IMR-90 (cell line): ENCODE measurements at regions not wholly inside any gene's neighbourhood (a gene's known extent, or its start where the extent isn't known, plus 50 kb on each side); places are given as distances from the start of the nearest gene placed in this dataset.

Source experiments
- ATAC-seq: fragments of 200-7000 bp; cut with Tn5 transposase; 2 replicates; pipeline ENCODE4 v1.9.1; 2020; ENCODE audit warnings: low read depth, mild to moderate bottlenecking, moderate library complexity
- BruUV-seq: library from RNA; stranded (reverse); fragments of 400-500 nt; replicated peaks from 2 replicates; lab custom pipeline; 2021; lab: Mats Ljungman, UMichigan
- CTCF ChIA-PET: fragments of 300-600 bp; formaldehyde crosslinking; extraction: SDS; loops from one replicate; lab custom pipeline; 2021; ENCODE audit warnings: antibody characterized with exemption; lab: Yijun Ruan, JAX
- POLR2A ChIA-PET: fragments of 300-600 bp; sonication (Branson Sonifier 250); formaldehyde crosslinking; loops from one replicate; lab custom pipeline; 2022; ENCODE audit warnings: antibody characterized with exemption; ENCODE audit not compliant: unreplicated experiment; lab: Charles Lee
- DNase-seq: peaks from one replicate; pipeline ENCODE4 v3.0.0; 2013
- H2AFZ ChIP-seq: replicated peaks from 2 replicates; pipeline ENCODE3; 2013; ENCODE audit warnings: low read length, mild to moderate bottlenecking; ENCODE audit not compliant: poor library complexity
- H2AK5ac ChIP-seq: 2 replicates; pipeline ENCODE4 v1.6.1; 2013; ENCODE audit warnings: low read depth, low read length, inconsistent platforms
- H2AK9ac ChIP-seq: replicated peaks from 2 replicates; pipeline ENCODE3; 2013; ENCODE audit warnings: mild to moderate bottlenecking, low read depth, low read length, moderate library complexity; ENCODE audit not compliant: poor library complexity
- H2BK120ac ChIP-seq: 2 replicates; pipeline ENCODE4 v1.6.1; 2013; ENCODE audit warnings: low read depth, low read length, inconsistent platforms
- H2BK15ac ChIP-seq: 3 replicates; pipeline ENCODE4 v1.6.1; 2013; ENCODE audit warnings: low read depth, low read length, inconsistent platforms
- H2BK20ac ChIP-seq: 2 replicates; pipeline ENCODE4 v1.6.1; 2013; ENCODE audit warnings: low read depth, mild to moderate bottlenecking, inconsistent platforms, low read length, moderate library complexity
- H2BK5ac ChIP-seq: 2 replicates; pipeline ENCODE4 v1.6.1; 2013; ENCODE audit warnings: mild to moderate bottlenecking, low read depth, low read length, inconsistent platforms; ENCODE audit not compliant: poor library complexity, severe bottlenecking
- H3K14ac ChIP-seq: replicated peaks from 2 replicates; pipeline ENCODE4 v1.6.1; 2013; ENCODE audit warnings: low read depth, low read length, inconsistent platforms
- H3K18ac ChIP-seq: 2 replicates; pipeline ENCODE4 v1.6.1; 2013; ENCODE audit warnings: low read depth, low read length, control low read depth
- H3K23ac ChIP-seq: 2 replicates; pipeline ENCODE4 v1.6.1; 2013; ENCODE audit warnings: low read depth, low read length, inconsistent platforms
- H3K27ac ChIP-seq: 2 replicates; pipeline ENCODE4 v1.5.1; 2013; ENCODE audit warnings: mild to moderate bottlenecking, control low read depth, low read length; ENCODE audit not compliant: insufficient read depth
- H3K27me3 ChIP-seq: 2 replicates; pipeline ENCODE4 v1.6.1; 2013; ENCODE audit warnings: low read length; ENCODE audit not compliant: control insufficient read depth, insufficient read depth
- H3K36me3 ChIP-seq: 2 replicates; pipeline ENCODE4 v1.6.1; 2013; ENCODE audit warnings: low read length, mixed read lengths; ENCODE audit not compliant: control insufficient read depth, insufficient read depth
- H3K4ac ChIP-seq: 2 replicates; pipeline ENCODE4 v1.6.1; 2013; ENCODE audit warnings: low read depth, low read length, inconsistent platforms
- H3K4me1 ChIP-seq: 2 replicates; pipeline ENCODE4 v1.6.1; 2013; ENCODE audit warnings: low read length, mixed read lengths; ENCODE audit not compliant: control insufficient read depth, insufficient read depth
- H3K4me2 ChIP-seq: 2 replicates; pipeline ENCODE4 v1.6.1; 2013; ENCODE audit warnings: low read depth, mild to moderate bottlenecking, control low read depth, low read length, moderate library complexity
- H3K4me3 ChIP-seq: 2 replicates; pipeline ENCODE4 v1.5.1; 2013; ENCODE audit warnings: low read depth, mild to moderate bottlenecking, control low read depth, low read length, moderate library complexity; ENCODE audit not compliant: insufficient read depth
- H3K56ac ChIP-seq: 2 replicates; pipeline ENCODE4 v1.6.1; 2013; ENCODE audit warnings: low read length, inconsistent platforms; ENCODE audit not compliant: insufficient read depth; ENCODE audit errors: extremely low read depth
- H3K79me1 ChIP-seq, 2 experiments: 2 replicates each; pipeline ENCODE4 v1.6.1; 2013; ENCODE audit warnings: low read length in 2 of 2, inconsistent platforms in 1 of 2, low read depth in 1 of 2
- H3K9ac ChIP-seq: 2 replicates; pipeline ENCODE4 v1.6.1; 2013; ENCODE audit warnings: low read depth, low read length, control low read depth
- H3K9me1 ChIP-seq: 2 replicates; pipeline ENCODE4 v1.6.1; 2013; ENCODE audit warnings: low read length, inconsistent platforms; ENCODE audit not compliant: insufficient read depth
- H3K9me3 ChIP-seq: 2 replicates; pipeline ENCODE4 v1.6.1; 2013; ENCODE audit warnings: low read length; ENCODE audit not compliant: control insufficient read depth, insufficient read depth
- H4K20me1 ChIP-seq: 2 replicates; pipeline ENCODE4 v1.6.1; 2013; ENCODE audit warnings: low read length, inconsistent platforms; ENCODE audit not compliant: insufficient read depth
- H4K5ac ChIP-seq: 2 replicates; pipeline ENCODE4 v1.6.1; 2013; ENCODE audit warnings: mild to moderate bottlenecking, low read depth, low read length, control low read depth
- H4K8ac ChIP-seq, 2 experiments: 2 replicates each; pipeline ENCODE4 v1.6.1; 2013; ENCODE audit warnings: low read depth in 2 of 2, low read length in 2 of 2, control low read depth in 1 of 2, inconsistent platforms in 1 of 2
- H4K91ac ChIP-seq: 2 replicates; pipeline ENCODE4 v1.6.1; 2013; ENCODE audit warnings: low read depth, low read length, inconsistent platforms; ENCODE audit not compliant: insufficient read depth
- MAFK ChIP-seq: IDR thresholded peaks from 2 replicates; pipeline ENCODE4 v1.6.1; 2012; ENCODE audit warnings: low read depth, low read length, improper control_type of control experiment
- MAZ ChIP-seq: IDR thresholded peaks from 2 replicates; pipeline ENCODE4 v1.6.1; 2012; ENCODE audit warnings: low read depth, mild to moderate bottlenecking, low read length, improper control_type of control experiment, moderate library complexity, borderline replicate concordance
- NFE2L2 ChIP-seq: fragments of 150-350 bp; IDR thresholded peaks from 2 replicates; pipeline ENCODE4 v1.6.1; 2016; ENCODE audit warnings: low read depth, mild to moderate bottlenecking, low read length
- POLR2A ChIP-seq: IDR thresholded peaks from 2 replicates; pipeline ENCODE4 v1.6.1; 2012; ENCODE audit warnings: mild to moderate bottlenecking, low read depth, low read length
- RFX5 ChIP-seq: IDR thresholded peaks from 2 replicates; pipeline ENCODE4 v1.8.0; 2012; ENCODE audit warnings: low read depth, mild to moderate bottlenecking, low read length, moderate library complexity
- WGBS, 2 experiments: methylation state at CpG; one replicate each; pipeline versions ENCODE4 v1.1.5 to v1.1.7; 2013; ENCODE audit warnings: missing lambda C conversion rate in 2 of 2; ENCODE audit not compliant: insufficient read length in 1 of 2; ENCODE audit errors: extremely low coverage in 2 of 2; 5-methylcytosine and 5-hydroxymethylcytosine counted together
- dilution Hi-C: fragments of 300-500 bp; cut with HindIII; formaldehyde crosslinking; loops from one replicate; pipeline ENCODE4 v1.14.3; 2018; ENCODE audit warnings: low sequenced_read_pairs; ENCODE audit not compliant: unreplicated experiment
- in situ Hi-C: fragments of 300-500 bp; cut with MboI; formaldehyde crosslinking; loops from 3 replicates; pipeline ENCODE4 v1.14.3; 2019; ENCODE audit warnings: low sequenced_read_pairs, inconsistent platforms, mixed read lengths
- intact Hi-C: fragments of 100-400 bp; cut with micrococcal nuclease; formaldehyde crosslinking; loops from 2 replicates; pipeline ENCODE4 v1.10.0; 2022

DNA sequence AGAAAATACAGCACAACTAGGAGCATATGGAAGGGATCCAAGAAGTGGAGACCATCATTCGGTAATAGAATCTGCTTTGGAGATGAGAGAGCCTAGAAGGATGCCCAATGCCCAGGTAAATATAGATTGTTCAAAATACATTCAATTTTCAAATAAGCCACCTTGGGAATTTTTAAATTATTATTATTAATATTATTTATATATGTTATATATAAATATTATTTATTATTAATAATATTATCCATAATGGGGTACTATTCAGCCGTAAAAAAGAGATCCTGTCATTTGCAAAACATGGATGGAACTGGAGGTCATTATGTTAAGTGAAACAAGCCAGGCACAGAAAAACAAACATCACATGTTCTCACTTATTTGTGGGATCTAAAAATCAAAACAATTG is 127.8 kb upstream of the NDUFV2 start:
- intact Hi-C loops (no loop called here), dilution Hi-C loops (loop anchor here (25.0 kb wide), 1 partner anchor 287 kb away; no protein-coding TSS in a partner anchor), in situ Hi-C loops (no loop called here)
- no peak overlapping the region for H2BK15ac ChIP-seq
- H3K4ac ChIP-seq: no peak overlapping the region
- H4K5ac ChIP-seq: no peak overlapping the region
- no peak overlapping the region for H4K91ac ChIP-seq
- H2BK20ac ChIP-seq: no peak overlapping the region
- CTCF ChIA-PET: no interaction called here
- no peaks in the 10 kb centered on the region for H3K36me3 ChIP-seq
- H3K23ac ChIP-seq: no peak overlapping the region
- H3K27me3 ChIP-seq: no peaks in the 10 kb centered on the region
- H3K14ac ChIP-seq: no peak overlapping the region
- no CpG with 5 or more reads among the region's 2 CpGs for WGBS, 2 experiments
- H4K20me1 ChIP-seq: no peaks in the 10 kb centered on the region
- no TSS peak for BruUV-seq
- H3K9me1 ChIP-seq: peaks cover 7% of the 10 kb centered on the region; the same call in 1 of the 2 replicates
- H2BK5ac ChIP-seq: no peak overlapping the region
- H4K8ac ChIP-seq: no peak overlapping the region
- no peak for ATAC-seq
- no peaks in the 10 kb centered on the region for H3K79me1 ChIP-seq
- no peak overlapping the region for H2BK120ac ChIP-seq
- H2AK9ac ChIP-seq: no peak overlapping the region
- no peak overlapping the region for H3K18ac ChIP-seq
- peaks cover 7% of the 10 kb centered on the region for H3K4me1 ChIP-seq
- DNase-seq: no peak
- no peak overlapping the region for H3K9ac ChIP-seq
- no peak overlapping the region for H2AFZ ChIP-seq
- H2AK5ac ChIP-seq: no peak overlapping the region
- H3K4me2 ChIP-seq: no peak overlapping the region
- POLR2A ChIA-PET: no interaction called here
- no peak overlapping the region for H3K56ac ChIP-seq
- no peak overlapping the region for H3K27ac ChIP-seq
- H3K9me3 ChIP-seq: peaks cover 2% of the 10 kb centered on the region; the same call in 1 of the 2 replicates
- H3K4me3 ChIP-seq: no peak overlapping the region
- TF ChIP-seq NFE2L2: no peak
- no peak for TF ChIP-seq RFX5
- no peak for TF ChIP-seq POLR2A
- TF ChIP-seq MAFK: no peak
- no peak for TF ChIP-seq MAZ
